ENCODE measurements at regions not wholly inside any gene's neighbourhood (a gene's known extent, or its start where the extent isn't known, plus 50 kb on each side); places are given as distances from the start of the nearest gene placed in this dataset.
"Not testable (repeated sequence)": the region's sequence is repeated elsewhere in the genome, so short reads cannot be mapped to it uniquely, and the experiment has no call there.

- H3K4me3 ChIP-seq (replicated peaks; ENCODE audit: low read depth, low read length), result no peak overlapping the region
- DNase-seq (ENCODE audit: extremely low read depth, insufficient read length), result no peak
- TF ChIP-seq, protein P1, sequence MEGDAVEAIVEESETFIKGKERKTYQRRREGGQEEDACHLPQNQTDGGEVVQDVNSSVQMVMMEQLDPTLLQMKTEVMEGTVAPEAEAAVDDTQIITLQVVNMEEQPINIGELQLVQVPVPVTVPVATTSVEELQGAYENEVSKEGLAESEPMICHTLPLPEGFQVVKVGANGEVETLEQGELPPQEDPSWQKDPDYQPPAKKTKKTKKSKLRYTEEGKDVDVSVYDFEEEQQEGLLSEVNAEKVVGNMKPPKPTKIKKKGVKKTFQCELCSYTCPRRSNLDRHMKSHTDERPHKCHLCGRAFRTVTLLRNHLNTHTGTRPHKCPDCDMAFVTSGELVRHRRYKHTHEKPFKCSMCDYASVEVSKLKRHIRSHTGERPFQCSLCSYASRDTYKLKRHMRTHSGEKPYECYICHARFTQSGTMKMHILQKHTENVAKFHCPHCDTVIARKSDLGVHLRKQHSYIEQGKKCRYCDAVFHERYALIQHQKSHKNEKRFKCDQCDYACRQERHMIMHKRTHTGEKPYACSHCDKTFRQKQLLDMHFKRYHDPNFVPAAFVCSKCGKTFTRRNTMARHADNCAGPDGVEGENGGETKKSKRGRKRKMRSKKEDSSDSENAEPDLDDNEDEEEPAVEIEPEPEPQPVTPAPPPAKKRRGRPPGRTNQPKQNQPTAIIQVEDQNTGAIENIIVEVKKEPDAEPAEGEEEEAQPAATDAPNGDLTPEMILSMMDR (IDR thresholded peaks at IDR 0.05; ENCODE audit: insufficient read depth, low read length, poor library complexity, severe bottlenecking), result no peak
- no peaks in the 10 kb centered on the region for H3K36me3 ChIP-seq (ENCODE audit: control insufficient read depth, insufficient read depth, low read length)
- no peaks in the 10 kb centered on the region for H3K27me3 ChIP-seq (replicated peaks; ENCODE audit: control insufficient read depth, insufficient read depth, low read length)
Measured at GRCh38 chr17:70750983-70751382, 581.7 kb downstream of the KCNJ2 start.

DNA sequence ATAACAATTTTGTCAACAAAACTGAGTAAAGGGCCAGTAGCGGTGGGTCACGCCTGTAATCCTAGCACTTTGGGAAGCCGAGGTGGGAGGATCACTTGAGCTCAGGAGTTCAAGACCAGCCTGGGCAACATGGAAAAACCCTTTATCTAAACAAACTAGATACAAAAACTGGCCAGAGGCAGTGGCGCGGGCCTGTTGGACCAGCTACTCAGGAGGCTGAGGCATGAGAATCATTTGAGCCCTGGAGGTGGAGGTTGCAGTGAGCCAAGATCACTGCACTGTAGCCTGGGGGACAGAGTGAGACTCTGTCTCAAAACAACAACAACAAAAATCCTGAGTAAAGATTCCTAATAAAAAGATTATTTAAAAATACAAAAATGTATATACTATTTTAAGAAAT, 583.1 kb downstream of the KCNJ2 start:
- H3K4me3 ChIP-seq (replicated peaks; ENCODE audit: low read depth, low read length); H3K36me3 ChIP-seq (ENCODE audit: control insufficient read depth, insufficient read depth, low read length); H3K27me3 ChIP-seq (replicated peaks; ENCODE audit: control insufficient read depth, insufficient read depth, low read length); DNase-seq (ENCODE audit: extremely low read depth, insufficient read length): not testable (repeated sequence)

DNA sequence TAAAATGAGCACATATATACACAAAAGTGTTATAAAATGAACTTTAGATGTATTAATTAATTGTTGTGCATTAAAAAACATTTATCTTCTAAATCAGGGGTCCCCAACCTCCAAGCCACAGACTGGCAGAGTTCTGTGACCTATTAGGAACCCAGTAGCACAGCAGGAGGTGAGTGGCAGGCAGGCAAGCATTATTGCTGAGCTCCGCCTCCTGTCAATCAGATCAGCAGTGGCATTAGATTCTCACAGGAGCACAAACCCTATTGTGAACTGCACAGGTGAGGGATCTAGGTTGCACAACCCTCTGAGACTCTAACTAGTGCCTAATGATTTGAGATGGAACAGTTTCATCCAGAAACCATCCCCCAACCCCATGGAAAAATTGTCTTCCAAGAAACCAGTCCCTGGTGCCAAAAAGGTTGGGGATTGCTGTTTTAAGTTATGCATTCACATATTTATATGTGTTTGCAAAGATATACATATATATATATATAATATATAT, 583.7 kb downstream of the KCNJ2 start:
- no peaks in the 10 kb centered on the region for H3K27me3 ChIP-seq (replicated peaks; ENCODE audit: control insufficient read depth, insufficient read depth, low read length)
- TF ChIP-seq, protein P1 (IDR thresholded peaks at IDR 0.05; ENCODE audit: insufficient read depth, low read length, poor library complexity, severe bottlenecking), result no peak
- H3K36me3 ChIP-seq (ENCODE audit: control insufficient read depth, insufficient read depth, low read length), result no peaks in the 10 kb centered on the region
- DNase-seq (ENCODE audit: extremely low read depth, insufficient read length), result no peak
- H3K4me3 ChIP-seq (replicated peaks; ENCODE audit: low read depth, low read length), result no peak overlapping the region

GRCh38 chr17:70763018-70763417, 593.7 kb downstream of the KCNJ2 start:
- Histone ChIP-seq H3K36me3 (ENCODE audit: control insufficient read depth, insufficient read depth, low read length) (no peaks in the 10 kb centered on the region), H3K27me3 (replicated peaks; ENCODE audit: control insufficient read depth, insufficient read depth, low read length) (no peaks in the 10 kb centered on the region), H3K4me3 (replicated peaks; ENCODE audit: low read depth, low read length) (no peak overlapping the region)
- TF ChIP-seq, protein P1 (IDR thresholded peaks at IDR 0.05; ENCODE audit: insufficient read depth, low read length, poor library complexity, severe bottlenecking), result no peak
- no peak for DNase-seq (ENCODE audit: extremely low read depth, insufficient read length)

GRCh38 chr17:70767102-70767701, 597.9 kb downstream of the KCNJ2 start:
- TF ChIP-seq, protein P1 (IDR thresholded peaks at IDR 0.05; ENCODE audit: insufficient read depth, low read length, poor library complexity, severe bottlenecking), result peak; percentile 55
- DNase-seq (ENCODE audit: extremely low read depth, insufficient read length), result no peak
- no peaks in the 10 kb centered on the region for H3K36me3 ChIP-seq (ENCODE audit: control insufficient read depth, insufficient read depth, low read length)
- no peak overlapping the region for H3K4me3 ChIP-seq (replicated peaks; ENCODE audit: low read depth, low read length)
- H3K27me3 ChIP-seq (replicated peaks; ENCODE audit: control insufficient read depth, insufficient read depth, low read length), result no peaks in the 10 kb centered on the region

- DNase-seq (ENCODE audit: extremely low read depth, insufficient read length), result no peak
- Histone ChIP-seq H3K4me3 (replicated peaks; ENCODE audit: low read depth, low read length) (no peak overlapping the region), H3K27me3 (replicated peaks; ENCODE audit: control insufficient read depth, insufficient read depth, low read length) (no peaks in the 10 kb centered on the region), H3K36me3 (ENCODE audit: control insufficient read depth, insufficient read depth, low read length) (no peaks in the 10 kb centered on the region)
- TF ChIP-seq, protein P1 (IDR thresholded peaks at IDR 0.05; ENCODE audit: insufficient read depth, low read length, poor library complexity, severe bottlenecking), result no peak
Measured at GRCh38 chr17:70769956-70770355, 600.6 kb downstream of the KCNJ2 start.

Measured in GM06990 (cell line).